Small intestine (tissue), 7 donors: ENCODE measurements at regions not wholly inside any gene's neighbourhood (a gene's known extent, or its start where the extent isn't known, plus 50 kb on each side); places are given as distances from the start of the nearest gene placed in this dataset.

Source experiments
- DNase-seq, 2 donors: peaks; one replicate each; pipeline versions ENCODE4 v3.0.0 to v3.0.0-alpha.2; 2013
- FAIRE-seq: peaks from 2 replicates; lab custom pipeline; 2012; peaks lifted over from hg19 to GRCh38; lab: Jason Lieb, UNC
- H3K27ac ChIP-seq, 3 donors: one replicate each; pipeline ENCODE4 v1.5.1; 2013; ENCODE audit warnings: low read length in 2 of 3, mild to moderate bottlenecking in 2 of 3, control low read depth in 1 of 3, inconsistent platforms in 1 of 3, low read depth in 1 of 3, moderate library complexity in 1 of 3
- H3K27me3 ChIP-seq, 3 donors: one replicate each; pipeline ENCODE4 v1.6.1; 2013; ENCODE audit warnings: low read length in 3 of 3, inconsistent platforms in 1 of 3; ENCODE audit not compliant: control insufficient read depth in 3 of 3, insufficient read depth in 3 of 3
- H3K36me3 ChIP-seq, 3 donors: one replicate each; pipeline ENCODE4 v1.6.1; 2013; ENCODE audit warnings: low read length in 3 of 3, inconsistent platforms in 1 of 3, low read depth in 1 of 3, mild to moderate bottlenecking in 1 of 3, moderate library complexity in 1 of 3; ENCODE audit not compliant: control insufficient read depth in 3 of 3, insufficient read depth in 2 of 3
- H3K4me1 ChIP-seq, 3 donors: one replicate each; pipeline ENCODE4 v1.6.1; 2013; ENCODE audit warnings: low read length in 2 of 3, inconsistent platforms in 1 of 3, low read depth in 1 of 3, mild to moderate bottlenecking in 1 of 3, moderate library complexity in 1 of 3; ENCODE audit not compliant: control insufficient read depth in 3 of 3, insufficient read depth in 2 of 3
- H3K4me3 ChIP-seq, 3 donors: one replicate each; pipeline ENCODE4 v1.5.1; 2013; ENCODE audit warnings: low read length in 3 of 3, control low read depth in 1 of 3, inconsistent platforms in 1 of 3, low read depth in 1 of 3, mild to moderate bottlenecking in 1 of 3, moderate library complexity in 1 of 3
- H3K9me3 ChIP-seq, 2 donors: one replicate each; pipeline ENCODE4 v1.6.1; 2013; ENCODE audit warnings: low read depth in 1 of 2, low read length in 1 of 2; ENCODE audit not compliant: control insufficient read depth in 2 of 2, insufficient read depth in 1 of 2
- WGBS, 3 donors: extraction: QIAGEN DNeasy Blood & Tissue Kit; methylation state at CpG; one replicate each; pipeline ENCODE4 v1.1.7; 2013; 5-methylcytosine and 5-hydroxymethylcytosine counted together
- donor health status: healthy with polysubstance abuse.
- donor health status: control.
- donor health status: control.
- donor health status: Bipolar disorder and iron deficiency.
- donor health status: healthy.

- H3K27ac ChIP-seq = no peak overlapping the region
- no peaks in the 10 kb centered on the region for H3K9me3 ChIP-seq
- DNase-seq (no peak), FAIRE-seq (no peak)
- no peaks in the 10 kb centered on the region for H3K27me3 ChIP-seq
- no peaks in the 10 kb centered on the region for H3K36me3 ChIP-seq
- H3K4me1 ChIP-seq = no peaks in the 10 kb centered on the region
- H3K4me3 ChIP-seq = no peak overlapping the region
Observed at GRCh38 chr11:90842681-90843080, 619.8 kb upstream of the CHORDC1 start.

GRCh38 chr11:90840071-90840470 is 617.2 kb upstream of the CHORDC1 start:
- Histone ChIP-seq H3K9me3 (no peaks in the 10 kb centered on the region), H3K4me1 (no peaks in the 10 kb centered on the region), H3K27me3 (no peaks in the 10 kb centered on the region), H3K4me3 (no peak overlapping the region), H3K27ac (no peak overlapping the region), H3K36me3 (no peaks in the 10 kb centered on the region)
- 66 to 80% (median 67%) methylated on average over 2 of the region's 2 CpGs for WGBS, 3 donors
- FAIRE-seq (no peak), DNase-seq (no peak)

- DNase-seq = no peak
- 5 to 37% (median 13%) methylated on average over 1 of the region's 1 CpG for WGBS, 3 donors
Observed at GRCh38 chr11:90836031-90836430, 613.2 kb upstream of the CHORDC1 start.

GRCh38 chr11:90823446-90823845 is 600.6 kb upstream of the CHORDC1 start:
- no peak overlapping the region for H3K27ac ChIP-seq
- H3K9me3 ChIP-seq = no peaks in the 10 kb centered on the region
- no peaks in the 10 kb centered on the region for H3K36me3 ChIP-seq
- H3K4me1 ChIP-seq = no peaks in the 10 kb centered on the region
- no peaks in the 10 kb centered on the region for H3K27me3 ChIP-seq
- 57 to 74% (median 60%) methylated on average over 4 of the region's 4 CpGs for WGBS, 3 donors
- FAIRE-seq (no peak), DNase-seq (no peak)
- no peak overlapping the region for H3K4me3 ChIP-seq

More at GRCh38 chr11:90836031-90836430, 613.2 kb upstream of the CHORDC1 start:
- Histone ChIP-seq H3K9me3 (no peaks in the 10 kb centered on the region), H3K27ac (no peak overlapping the region), H3K4me3 (no peak overlapping the region), H3K27me3 (no peaks in the 10 kb centered on the region), H3K36me3 (no peaks in the 10 kb centered on the region), H3K4me1 (no peaks in the 10 kb centered on the region)
- FAIRE-seq = no peak

- no peaks in the 10 kb centered on the region for H3K27me3 ChIP-seq
- H3K9me3 ChIP-seq = no peaks in the 10 kb centered on the region
- no peaks in the 10 kb centered on the region for H3K4me1 ChIP-seq
- no peak overlapping the region for H3K27ac ChIP-seq
- FAIRE-seq = no peak
- WGBS, 3 donors = 59 to 73% (median 73%) methylated on average over 5 of the region's 5 CpGs
- DNase-seq = no peak
- H3K36me3 ChIP-seq = no peaks in the 10 kb centered on the region
- no peak overlapping the region for H3K4me3 ChIP-seq
Observed at GRCh38 chr11:90822996-90823395, 600.1 kb upstream of the CHORDC1 start.

GRCh38 chr11:90818196-90818745 is 595.4 kb upstream of the CHORDC1 start:
- Histone ChIP-seq H3K9me3 (no peaks in the 10 kb centered on the region), H3K4me1 (no peaks in the 10 kb centered on the region), H3K27ac (no peak overlapping the region), H3K4me3 (no peak overlapping the region), H3K36me3 (no peaks in the 10 kb centered on the region), H3K27me3 (no peaks in the 10 kb centered on the region)
- DNase-seq (no peak), FAIRE-seq (no peak)
- WGBS, 3 donors = 79 to 85% (median 80%) methylated on average over 1 of the region's 1 CpG

GRCh38 chr11:90809581-90809980 is 586.7 kb upstream of the CHORDC1 start:
- no peak overlapping the region for H3K4me3 ChIP-seq
- no peaks in the 10 kb centered on the region for H3K9me3 ChIP-seq
- no peak overlapping the region for H3K27ac ChIP-seq
- DNase-seq = no peak
- no peak for FAIRE-seq
- no peaks in the 10 kb centered on the region for H3K36me3 ChIP-seq
- H3K4me1 ChIP-seq = no peaks in the 10 kb centered on the region
- 78 to 84% (median 81%) methylated on average over 5 of the region's 5 CpGs for WGBS, 3 donors
- no peaks in the 10 kb centered on the region for H3K27me3 ChIP-seq

GRCh38 chr11:90805172-90805571 is 582.3 kb upstream of the CHORDC1 start:
- no peaks in the 10 kb centered on the region for H3K9me3 ChIP-seq
- no peaks in the 10 kb centered on the region for H3K4me1 ChIP-seq
- DNase-seq (no peak), FAIRE-seq (no peak)
- H3K27ac ChIP-seq = no peak overlapping the region
- H3K36me3 ChIP-seq = no peaks in the 10 kb centered on the region
- H3K27me3 ChIP-seq = no peaks in the 10 kb centered on the region
- 70 to 78% (median 77%) methylated on average over 3 of the region's 3 CpGs for WGBS, 3 donors
- no peak overlapping the region for H3K4me3 ChIP-seq

- no peaks in the 10 kb centered on the region for H3K27me3 ChIP-seq
- H3K9me3 ChIP-seq = no peaks in the 10 kb centered on the region
- H3K4me1 ChIP-seq = no peaks in the 10 kb centered on the region
- no peak overlapping the region for H3K4me3 ChIP-seq
- DNase-seq (no peak), FAIRE-seq (no peak)
- WGBS, 3 donors = 80 to 87% (median 81%) methylated on average over 7 of the region's 7 CpGs
- no peaks in the 10 kb centered on the region for H3K36me3 ChIP-seq
- no peak overlapping the region for H3K27ac ChIP-seq
Observed at GRCh38 chr11:90803831-90804230, 581.0 kb upstream of the CHORDC1 start.
